Panc1 (cell line): ENCODE measurements at regions not wholly inside any gene's neighbourhood (a gene's known extent, or its start where the extent isn't known, plus 50 kb on each side); places are given as distances from the start of the nearest gene placed in this dataset.

Experiments
- POLR2AphosphoS5 ChIP-seq: IDR thresholded peaks from 2 replicates; pipeline ENCODE4 v1.6.1; 2012; ENCODE audit warnings: mild to moderate bottlenecking, low read depth, low read length, moderate library complexity
- REST ChIP-seq, 2 experiments: IDR thresholded peaks; 2 replicates each; pipeline ENCODE4 v1.6.1; 2011 to 2012; ENCODE audit warnings: low read depth in 2 of 2, control low read depth in 1 of 2, low read length in 1 of 2, mild to moderate bottlenecking in 1 of 2, moderate library complexity in 1 of 2; ENCODE audit not compliant: insufficient read depth in 1 of 2
- SIN3A ChIP-seq: IDR thresholded peaks from 2 replicates; pipeline ENCODE4 v1.6.1; 2012; ENCODE audit warnings: low read depth, mild to moderate bottlenecking, low read length, moderate library complexity, borderline replicate concordance; ENCODE audit not compliant: insufficient read depth
- TF ChIP-seq, protein P1 (sequence below): fragments of 450-650 bp; IDR thresholded peaks from 2 replicates; pipeline ENCODE4 v1.5.1; 2017; ENCODE audit warnings: mild to moderate bottlenecking

GRCh38 chr11:59011655-59012397 lies 72.5 kb downstream of the GLYATL1 start:
- TF ChIP-seq, protein P1, sequence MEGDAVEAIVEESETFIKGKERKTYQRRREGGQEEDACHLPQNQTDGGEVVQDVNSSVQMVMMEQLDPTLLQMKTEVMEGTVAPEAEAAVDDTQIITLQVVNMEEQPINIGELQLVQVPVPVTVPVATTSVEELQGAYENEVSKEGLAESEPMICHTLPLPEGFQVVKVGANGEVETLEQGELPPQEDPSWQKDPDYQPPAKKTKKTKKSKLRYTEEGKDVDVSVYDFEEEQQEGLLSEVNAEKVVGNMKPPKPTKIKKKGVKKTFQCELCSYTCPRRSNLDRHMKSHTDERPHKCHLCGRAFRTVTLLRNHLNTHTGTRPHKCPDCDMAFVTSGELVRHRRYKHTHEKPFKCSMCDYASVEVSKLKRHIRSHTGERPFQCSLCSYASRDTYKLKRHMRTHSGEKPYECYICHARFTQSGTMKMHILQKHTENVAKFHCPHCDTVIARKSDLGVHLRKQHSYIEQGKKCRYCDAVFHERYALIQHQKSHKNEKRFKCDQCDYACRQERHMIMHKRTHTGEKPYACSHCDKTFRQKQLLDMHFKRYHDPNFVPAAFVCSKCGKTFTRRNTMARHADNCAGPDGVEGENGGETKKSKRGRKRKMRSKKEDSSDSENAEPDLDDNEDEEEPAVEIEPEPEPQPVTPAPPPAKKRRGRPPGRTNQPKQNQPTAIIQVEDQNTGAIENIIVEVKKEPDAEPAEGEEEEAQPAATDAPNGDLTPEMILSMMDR, result no peak
- TF ChIP-seq SIN3A (no peak), REST (IDR thresholded peaks at IDR 0.05; ENCODE audit: insufficient read depth in 1 of 2, low read depth in 2 of 2, low read length in 1 of 2) (no peak), POLR2AphosphoS5 (no peak)
